ENCODE measurements at regions not wholly inside any gene's neighbourhood (a gene's known extent, or its start where the extent isn't known, plus 50 kb on each side); places are given as distances from the start of the nearest gene placed in this dataset. TPM values are rescaled to one million over a fixed set of nuclear protein-coding genes. Genes with fewer than 3 reads are reported as not detected.
"Not testable (repeated sequence)": the region's sequence is repeated elsewhere in the genome, so short reads cannot be mapped to it uniquely, and the experiment has no call there.

GRCh38 chr6:71724456-71725125, 161.8 kb upstream of the RIMS1 start:
- DNase-seq, result no peak

DNA sequence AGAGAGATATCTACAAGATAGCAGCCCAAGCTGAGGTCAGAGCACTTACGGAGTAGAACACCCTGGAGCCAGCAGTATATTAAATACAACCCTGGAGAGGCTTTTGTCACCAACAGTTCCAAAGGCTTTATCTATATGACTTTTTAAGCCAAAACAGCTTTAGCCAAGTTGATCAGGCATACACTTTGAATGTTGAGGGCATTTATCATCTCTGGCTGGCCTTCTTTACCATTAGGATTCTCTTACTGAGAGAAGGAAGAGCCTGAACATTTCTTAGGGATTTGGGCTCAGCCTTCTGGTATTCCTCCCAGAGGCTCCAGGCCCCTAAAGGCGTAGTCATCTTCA, 161.3 kb upstream of the RIMS1 start:
- DNase-seq, result no peak

DNA sequence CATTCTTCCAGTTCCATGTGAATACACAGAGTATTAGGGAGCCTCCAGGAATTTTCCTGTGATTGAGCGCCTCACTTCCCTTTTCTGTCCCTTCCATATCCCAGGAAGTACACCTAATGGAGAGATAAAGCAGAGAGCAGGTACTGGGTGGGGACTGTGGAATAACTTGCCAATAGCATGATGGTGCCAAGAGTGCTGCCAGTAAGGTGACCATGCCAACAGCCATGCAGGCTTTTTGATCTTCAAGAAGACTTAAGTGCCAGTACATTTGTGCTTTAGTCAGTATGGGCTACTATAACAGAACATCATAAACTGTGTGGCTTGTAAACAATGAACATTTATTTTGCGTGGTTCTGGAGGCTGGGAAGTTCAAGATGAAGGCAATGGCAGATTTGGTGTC, 160.2 kb upstream of the RIMS1 start:
- DNase-seq, result no peak

DNA sequence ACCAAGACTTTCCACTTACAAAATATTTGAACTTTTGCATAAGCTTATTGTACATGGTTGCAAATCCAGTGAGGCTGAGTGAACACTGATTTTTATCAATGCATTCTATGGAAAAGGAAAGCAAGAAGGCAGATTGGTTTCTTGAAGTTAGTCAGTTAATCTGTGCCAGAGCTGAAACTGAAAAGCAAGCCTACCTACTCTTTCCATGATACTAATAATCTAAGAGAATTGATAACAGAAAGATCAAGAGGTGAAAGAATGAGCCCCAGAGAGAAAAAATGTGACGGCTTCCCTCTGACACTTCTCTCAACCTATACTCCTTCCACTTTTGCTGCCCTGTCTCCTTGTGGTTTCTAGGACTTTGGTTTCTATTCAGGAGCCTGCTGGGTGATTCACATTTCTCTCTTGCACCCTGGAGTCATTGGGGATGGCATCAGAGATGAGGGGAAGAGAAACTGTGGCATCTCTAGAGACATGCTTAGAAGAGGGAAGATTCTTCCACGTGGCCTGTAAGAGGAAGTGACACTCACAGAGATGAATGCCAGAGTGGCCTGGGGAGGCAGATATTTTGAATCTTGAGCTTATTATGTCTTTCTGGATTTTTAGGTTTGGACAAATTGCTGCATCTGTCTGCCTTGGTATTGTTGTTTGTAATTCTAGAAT, 158.6 kb upstream of the RIMS1 start:
- no peak for DNase-seq

GRCh38 chr6:71730284-71730683, 156.1 kb upstream of the RIMS1 start:
- DNase-seq, result no peak

DNA sequence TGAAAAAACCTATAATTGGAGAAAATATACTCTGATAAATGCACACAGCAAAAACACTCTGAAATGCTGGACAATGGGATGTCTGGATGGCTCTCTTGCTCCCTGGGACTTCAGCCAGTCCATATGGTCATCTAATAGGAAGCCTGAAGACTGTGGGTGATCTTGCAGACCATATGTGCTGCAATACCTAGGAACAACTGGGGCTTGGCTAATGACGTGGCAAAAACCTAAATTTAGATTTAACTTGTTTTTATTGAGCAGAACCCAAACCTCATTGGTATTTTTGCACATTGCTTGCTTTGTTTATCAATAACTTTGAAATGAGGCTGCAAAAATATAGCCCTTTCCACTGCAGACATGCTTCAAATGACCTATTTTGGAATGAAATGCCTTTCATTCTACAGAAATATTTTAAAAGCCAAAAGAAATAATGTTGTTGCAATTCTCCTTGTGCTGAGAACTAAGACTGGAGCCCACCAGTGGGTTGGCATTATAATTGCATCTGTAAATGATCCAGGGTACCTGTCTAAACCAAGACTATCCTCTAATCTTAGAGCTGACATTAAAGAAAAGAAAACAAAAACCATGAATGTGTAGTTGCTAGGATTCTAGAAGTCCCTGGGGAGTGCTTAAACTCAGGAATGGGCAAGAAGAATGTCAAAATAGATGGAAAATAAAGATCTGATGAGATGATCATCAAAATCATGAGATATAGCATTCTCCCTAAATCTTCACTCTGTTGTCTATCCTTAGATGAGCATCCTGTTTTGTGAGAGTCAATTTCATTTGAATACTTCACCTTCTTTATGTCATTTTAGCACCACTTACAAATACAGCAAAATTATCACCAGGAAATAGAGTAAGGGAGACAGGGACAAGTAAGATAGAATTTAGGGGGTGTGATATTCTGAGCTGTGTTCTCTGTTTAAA, 152.1 kb upstream of the RIMS1 start:
- DNase-seq, result no peak

- DNase-seq, result no peak
Measured at GRCh38 chr6:71737953-71738352, 148.4 kb upstream of the RIMS1 start.

DNA sequence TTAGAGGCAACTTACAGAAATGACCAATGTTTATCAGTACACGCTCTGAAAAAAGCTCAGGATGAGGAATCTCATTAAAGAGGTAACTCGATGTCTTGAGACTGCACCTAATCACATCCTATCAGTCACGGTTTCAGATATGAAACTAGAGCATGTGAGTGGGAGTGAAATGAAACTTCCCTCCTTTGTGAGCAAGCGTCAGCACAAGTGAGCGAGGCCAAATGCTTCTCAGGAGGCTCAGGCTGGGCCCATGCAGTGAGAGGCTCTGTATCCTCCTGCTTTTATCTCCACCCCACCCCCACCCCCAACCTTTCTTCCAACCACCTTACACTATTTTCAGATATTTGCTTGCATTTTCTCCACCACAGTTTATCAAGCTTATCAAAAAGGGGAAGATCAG, 140.8 kb upstream of the RIMS1 start:
- no peak for DNase-seq

DNA sequence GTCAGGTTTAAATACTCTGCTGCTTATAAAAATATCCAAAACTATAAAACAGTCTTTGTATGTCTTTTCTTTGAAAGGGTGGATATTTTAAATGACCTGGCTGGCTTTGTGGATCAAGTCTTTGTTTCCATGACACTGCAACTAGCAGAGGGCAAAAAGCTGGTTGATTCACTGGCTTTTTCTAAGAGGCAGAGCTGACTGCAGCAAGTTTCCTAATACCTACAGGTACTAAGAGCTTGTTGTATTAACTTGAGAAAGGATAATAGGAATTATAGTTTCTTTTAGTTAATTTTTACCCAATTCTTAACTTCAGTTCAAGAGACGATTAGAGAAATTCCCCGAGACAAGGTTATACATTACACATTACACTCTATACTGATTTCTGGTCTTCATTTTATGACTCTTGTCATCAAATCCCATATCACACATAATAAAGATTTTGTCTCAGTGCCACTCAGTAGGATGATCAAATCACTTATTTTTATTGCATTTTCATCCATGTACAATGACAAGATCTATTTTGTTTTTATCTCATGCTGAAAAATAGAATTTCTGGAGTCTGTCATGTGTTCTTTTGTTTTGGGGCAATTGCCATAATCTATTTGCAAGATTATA, 120.1 kb upstream of the RIMS1 start:
- no peak for DNase-seq

DNA sequence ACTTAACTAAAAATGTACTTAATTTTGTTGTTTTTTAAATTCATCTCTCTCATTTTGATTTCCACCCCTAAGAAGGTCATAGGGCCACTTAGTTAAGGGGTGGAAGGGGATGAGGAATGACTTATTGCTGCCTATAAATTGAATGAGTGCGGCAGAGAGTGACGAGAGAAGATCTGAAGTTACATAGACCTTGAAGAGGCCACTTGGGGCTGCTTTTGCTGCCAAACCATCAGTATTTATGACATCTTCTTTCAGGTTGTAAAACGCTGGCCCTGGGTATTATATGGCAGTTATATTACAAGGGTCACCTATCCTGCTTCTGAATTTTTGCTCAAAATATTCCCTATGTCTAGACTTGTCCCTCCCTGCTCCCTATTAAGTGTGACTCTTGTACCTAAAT, 119.6 kb upstream of the RIMS1 start:
- DNase-seq, result no peak

DNA sequence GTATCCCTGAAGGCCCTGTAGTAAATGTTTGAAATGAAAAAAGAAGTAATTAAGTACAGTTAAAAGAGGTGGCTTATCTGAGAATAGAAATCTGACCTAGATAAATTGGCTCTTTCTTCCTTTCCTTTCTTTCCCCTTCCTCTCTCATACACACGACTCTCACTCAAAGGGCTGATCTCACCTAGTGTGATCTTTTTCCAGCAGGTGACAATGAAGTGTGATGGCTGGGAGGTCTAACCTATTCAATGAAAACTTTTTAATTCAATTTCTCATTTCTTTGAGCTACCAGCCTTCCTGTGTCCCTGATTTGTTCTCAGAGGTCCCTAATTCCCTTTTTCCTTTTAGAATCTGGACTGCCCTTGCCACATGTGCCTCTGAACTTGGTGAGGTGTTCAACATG, 118.0 kb upstream of the RIMS1 start:
- DNase-seq, result no peak

DNA sequence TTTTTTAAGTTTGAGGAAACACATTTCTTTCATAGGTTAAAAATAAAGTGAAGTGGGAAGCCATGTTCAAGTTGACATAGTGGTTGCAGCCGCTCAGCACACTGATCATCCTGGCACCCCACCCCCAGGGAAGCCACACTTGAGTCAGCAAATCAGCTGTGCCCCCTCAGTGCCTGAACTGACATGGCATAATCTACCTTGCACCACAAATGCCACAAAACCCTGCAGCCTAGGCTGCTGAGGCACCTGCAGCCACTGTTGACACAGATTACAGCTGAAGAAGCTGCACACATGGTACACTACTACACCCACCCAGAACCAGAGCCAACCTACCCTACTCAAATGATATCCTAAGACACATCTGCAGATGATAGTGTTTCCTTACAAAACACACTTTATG, 77.5 kb upstream of the RIMS1 start:
- no peak for DNase-seq

- DNase-seq, result no peak
Measured at GRCh38 chr6:71810880-71811279, 75.5 kb upstream of the RIMS1 start.

- DNase-seq, result no peak
Measured at GRCh38 chr6:71822625-71823024, 63.7 kb upstream of the RIMS1 start.

DNA sequence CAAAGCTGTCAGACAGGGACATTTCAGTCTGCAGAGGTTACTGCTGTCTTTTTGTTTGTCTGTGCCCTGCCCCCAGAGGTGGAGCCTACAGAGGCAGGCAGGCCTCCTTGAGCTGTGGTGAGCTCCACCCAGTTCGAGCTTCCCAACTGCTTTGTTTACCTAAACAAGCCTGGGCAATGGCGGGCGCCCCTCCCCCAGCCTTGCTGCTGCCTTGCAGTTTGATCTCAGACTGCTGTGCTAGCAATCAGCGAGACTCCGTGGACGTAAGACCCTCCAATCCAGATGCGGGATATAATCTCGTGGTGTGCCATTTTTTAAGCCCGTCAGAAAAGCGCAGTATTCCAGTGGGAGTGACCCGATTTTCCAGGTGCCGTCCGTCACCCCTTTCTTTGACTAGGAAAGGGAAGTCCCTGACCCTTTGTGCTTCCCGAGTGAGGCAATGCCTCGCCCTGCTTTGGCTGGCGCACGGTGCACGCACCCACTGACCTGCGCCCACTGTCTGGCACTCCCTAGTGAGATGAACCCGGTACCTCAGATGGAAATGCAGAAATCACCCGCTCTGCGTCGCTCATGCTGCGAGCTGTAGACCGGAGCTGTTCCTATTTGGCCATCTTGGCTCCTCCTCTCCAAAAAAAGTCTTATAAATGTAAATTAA, 54.1 kb upstream of the RIMS1 start:
- DNase-seq, result not testable (repeated sequence)

Small RNAs in the stretch of these regions (small RNA-seq; reads per million reads assigned to genes)
- gene MIR30A (ENCODE audit: low replicate concordance) (1,732 reads per million, percentile 99 among the genes with 10 or more reads in this experiment), gene MIR30C2 (ENCODE audit: low replicate concordance) (10.5 reads per million, percentile 93 among the genes with 10 or more reads in this experiment), gene RNU4-66P (ENCODE audit: low replicate concordance) (not detected)
